ENCODE measurements at regions not wholly inside any gene's neighbourhood (a gene's known extent, or its start where the extent isn't known, plus 50 kb on each side); places are given as distances from the start of the nearest gene placed in this dataset.

GRCh38 chr5:67541875-67542274, 345.3 kb upstream of the CD180 start:
- TF ChIP-seq FOXP2 (optimal IDR thresholded peaks at IDR 0.05; ENCODE audit: borderline replicate concordance, extremely low read depth, extremely low read length, insufficient read depth) (no peak), POLR2AphosphoS5 (IDR thresholded peaks at IDR 0.05; ENCODE audit: low read depth, low read length) (no peak), REST (IDR thresholded peaks at IDR 0.05; ENCODE audit: insufficient read depth in 1 of 2, low read depth in 2 of 2, low read length in 2 of 2) (no peak), SIN3A (IDR thresholded peaks at IDR 0.05; ENCODE audit: borderline replicate concordance, insufficient read depth, low read length) (no peak), TAF1 (IDR thresholded peaks at IDR 0.05; ENCODE audit: borderline replicate concordance, insufficient read depth, low read length) (no peak)

- TF ChIP-seq REST (IDR thresholded peaks at IDR 0.05; ENCODE audit: insufficient read depth in 1 of 2, low read depth in 2 of 2, low read length in 2 of 2) (no peak), POLR2AphosphoS5 (IDR thresholded peaks at IDR 0.05; ENCODE audit: low read depth, low read length) (no peak)
Observed at GRCh38 chr5:67538855-67539506, 342.4 kb upstream of the CD180 start.

- no peak for TF ChIP-seq FOXP2 (optimal IDR thresholded peaks at IDR 0.05; ENCODE audit: borderline replicate concordance, extremely low read depth, extremely low read length, insufficient read depth)
- TF ChIP-seq TAF1 (IDR thresholded peaks at IDR 0.05; ENCODE audit: borderline replicate concordance, insufficient read depth, low read length), result no peak
- no peak for TF ChIP-seq SIN3A (IDR thresholded peaks at IDR 0.05; ENCODE audit: borderline replicate concordance, insufficient read depth, low read length)
Observed at GRCh38 chr5:67537439-67538148, 341.0 kb upstream of the CD180 start.

GRCh38 chr5:67536866-67537265, 340.3 kb upstream of the CD180 start:
- TF ChIP-seq SIN3A (IDR thresholded peaks at IDR 0.05; ENCODE audit: borderline replicate concordance, insufficient read depth, low read length) (no peak), TAF1 (IDR thresholded peaks at IDR 0.05; ENCODE audit: borderline replicate concordance, insufficient read depth, low read length) (no peak), FOXP2 (optimal IDR thresholded peaks at IDR 0.05; ENCODE audit: borderline replicate concordance, extremely low read depth, extremely low read length, insufficient read depth) (no peak), POLR2AphosphoS5 (IDR thresholded peaks at IDR 0.05; ENCODE audit: low read depth, low read length) (no peak), REST (IDR thresholded peaks at IDR 0.05; ENCODE audit: insufficient read depth in 1 of 2, low read depth in 2 of 2, low read length in 2 of 2) (no peak)

GRCh38 chr5:67530609-67531255, 334.1 kb upstream of the CD180 start:
- TF ChIP-seq FOXP2 (optimal IDR thresholded peaks at IDR 0.05; ENCODE audit: borderline replicate concordance, extremely low read depth, extremely low read length, insufficient read depth) (no peak), POLR2AphosphoS5 (IDR thresholded peaks at IDR 0.05; ENCODE audit: low read depth, low read length) (no peak), REST (IDR thresholded peaks at IDR 0.05; ENCODE audit: insufficient read depth in 1 of 2, low read depth in 2 of 2, low read length in 2 of 2) (no peak), SIN3A (IDR thresholded peaks at IDR 0.05; ENCODE audit: borderline replicate concordance, insufficient read depth, low read length) (no peak), TAF1 (IDR thresholded peaks at IDR 0.05; ENCODE audit: borderline replicate concordance, insufficient read depth, low read length) (no peak)

Data from PFSK-1 (cell line).